GM23248 (cell line): ENCODE measurements at regions not wholly inside any gene's neighbourhood (a gene's known extent, or its start where the extent isn't known, plus 50 kb on each side); places are given as distances from the start of the nearest gene placed in this dataset.

ENCODE experiments used
- EZH2 ChIP-seq: fragments of 200-600 bp; sonication (generic); IDR thresholded peaks from 2 replicates; pipeline ENCODE4 v1.6.1; 2018; ENCODE audit warnings: antibody characterized with exemption, mild to moderate bottlenecking; ENCODE audit not compliant: insufficient read depth, poor library complexity, severe bottlenecking
- EZH2phosphoT487 ChIP-seq: fragments of 200-600 bp; sonication (generic); IDR thresholded peaks from 2 replicates; pipeline ENCODE4 v1.6.1; 2018; ENCODE audit warnings: antibody characterized with exemption, moderate library complexity, mild to moderate bottlenecking, low read depth; ENCODE audit not compliant: insufficient read depth

- TF ChIP-seq EZH2 = no peak
- no peak for TF ChIP-seq EZH2phosphoT487
These were observed 134.2 kb upstream of the TNFSF4 start for GRCh38 chr1:173341307-173341706.
